ENCODE measurements at regions not wholly inside any gene's neighbourhood (a gene's known extent, or its start where the extent isn't known, plus 50 kb on each side); places are given as distances from the start of the nearest gene placed in this dataset.

DNA sequence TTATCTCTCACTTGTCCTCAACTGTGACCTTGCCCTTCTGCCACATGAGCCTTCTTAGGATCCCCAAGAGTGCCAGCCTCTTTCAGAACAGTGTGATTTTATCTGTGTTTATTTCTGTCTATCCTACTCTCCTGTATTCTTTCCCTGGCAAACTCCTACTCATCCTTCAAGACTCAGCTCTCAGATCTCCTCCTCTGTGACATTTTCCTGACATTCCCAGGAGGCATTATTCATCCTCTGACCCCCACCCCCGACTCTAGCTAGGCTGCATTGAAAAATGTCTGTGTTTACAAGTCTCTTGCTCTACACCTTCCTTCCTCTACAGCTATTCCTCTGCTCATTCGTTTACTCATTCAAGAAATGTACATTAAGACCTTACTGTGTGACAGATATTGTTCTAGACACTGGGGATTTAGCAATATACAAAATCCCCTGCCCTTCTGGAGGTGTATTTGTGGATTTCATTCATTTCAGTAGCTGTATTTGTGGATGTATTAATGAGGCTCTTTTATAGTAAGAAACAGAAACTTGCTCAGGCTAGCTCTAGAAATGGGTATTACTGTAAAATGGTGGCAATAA, 61.4 kb upstream of the COMTD1 start:
- in situ Hi-C loops (cut with HindIII; ENCODE audit: low sequenced_read_pairs): no loop called here
- H3K4me3 ChIP-seq (ENCODE audit: low read depth, low read length): no peak overlapping the region
- TF ChIP-seq, protein P1, sequence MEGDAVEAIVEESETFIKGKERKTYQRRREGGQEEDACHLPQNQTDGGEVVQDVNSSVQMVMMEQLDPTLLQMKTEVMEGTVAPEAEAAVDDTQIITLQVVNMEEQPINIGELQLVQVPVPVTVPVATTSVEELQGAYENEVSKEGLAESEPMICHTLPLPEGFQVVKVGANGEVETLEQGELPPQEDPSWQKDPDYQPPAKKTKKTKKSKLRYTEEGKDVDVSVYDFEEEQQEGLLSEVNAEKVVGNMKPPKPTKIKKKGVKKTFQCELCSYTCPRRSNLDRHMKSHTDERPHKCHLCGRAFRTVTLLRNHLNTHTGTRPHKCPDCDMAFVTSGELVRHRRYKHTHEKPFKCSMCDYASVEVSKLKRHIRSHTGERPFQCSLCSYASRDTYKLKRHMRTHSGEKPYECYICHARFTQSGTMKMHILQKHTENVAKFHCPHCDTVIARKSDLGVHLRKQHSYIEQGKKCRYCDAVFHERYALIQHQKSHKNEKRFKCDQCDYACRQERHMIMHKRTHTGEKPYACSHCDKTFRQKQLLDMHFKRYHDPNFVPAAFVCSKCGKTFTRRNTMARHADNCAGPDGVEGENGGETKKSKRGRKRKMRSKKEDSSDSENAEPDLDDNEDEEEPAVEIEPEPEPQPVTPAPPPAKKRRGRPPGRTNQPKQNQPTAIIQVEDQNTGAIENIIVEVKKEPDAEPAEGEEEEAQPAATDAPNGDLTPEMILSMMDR (IDR thresholded peaks at IDR 0.05; ENCODE audit: low read depth, low read length): no peak
- no peak for DNase-seq (ENCODE audit: low read depth, low spot score)

DNA sequence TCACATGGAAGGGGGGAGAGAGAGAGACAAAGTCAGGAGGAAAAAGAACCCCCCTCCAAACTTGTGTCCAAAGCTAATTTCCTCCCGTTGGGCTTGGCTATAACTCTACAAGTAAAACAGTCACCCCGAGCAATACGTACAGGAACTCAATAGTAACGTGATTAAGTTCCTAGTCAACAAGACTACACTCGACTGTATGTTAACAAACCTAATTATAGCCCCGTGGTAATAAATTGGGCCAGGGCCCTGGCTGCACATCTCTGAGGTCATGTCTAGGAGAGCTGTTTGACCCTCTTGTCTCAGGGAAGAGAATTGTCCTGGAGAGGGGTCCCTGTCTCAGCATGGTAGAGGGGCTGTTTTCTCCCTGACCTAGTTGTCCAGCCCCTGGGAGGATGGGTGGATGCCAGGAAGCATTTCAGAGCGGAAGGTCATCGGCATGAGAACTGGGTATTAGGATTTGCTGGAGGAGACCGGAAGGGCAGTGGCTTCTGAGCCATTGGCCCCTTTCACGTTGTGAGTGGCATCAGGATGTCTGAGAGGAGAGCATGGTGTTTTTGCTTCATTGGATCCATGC, 60.2 kb upstream of the COMTD1 start:
- no peak overlapping the region for H3K4me3 ChIP-seq (ENCODE audit: low read depth, low read length)
- DNase-seq (ENCODE audit: low read depth, low spot score): no peak
- in situ Hi-C loops (cut with HindIII; ENCODE audit: low sequenced_read_pairs): no loop called here
- TF ChIP-seq, protein P1 (IDR thresholded peaks at IDR 0.05; ENCODE audit: low read depth, low read length): no peak

DNA sequence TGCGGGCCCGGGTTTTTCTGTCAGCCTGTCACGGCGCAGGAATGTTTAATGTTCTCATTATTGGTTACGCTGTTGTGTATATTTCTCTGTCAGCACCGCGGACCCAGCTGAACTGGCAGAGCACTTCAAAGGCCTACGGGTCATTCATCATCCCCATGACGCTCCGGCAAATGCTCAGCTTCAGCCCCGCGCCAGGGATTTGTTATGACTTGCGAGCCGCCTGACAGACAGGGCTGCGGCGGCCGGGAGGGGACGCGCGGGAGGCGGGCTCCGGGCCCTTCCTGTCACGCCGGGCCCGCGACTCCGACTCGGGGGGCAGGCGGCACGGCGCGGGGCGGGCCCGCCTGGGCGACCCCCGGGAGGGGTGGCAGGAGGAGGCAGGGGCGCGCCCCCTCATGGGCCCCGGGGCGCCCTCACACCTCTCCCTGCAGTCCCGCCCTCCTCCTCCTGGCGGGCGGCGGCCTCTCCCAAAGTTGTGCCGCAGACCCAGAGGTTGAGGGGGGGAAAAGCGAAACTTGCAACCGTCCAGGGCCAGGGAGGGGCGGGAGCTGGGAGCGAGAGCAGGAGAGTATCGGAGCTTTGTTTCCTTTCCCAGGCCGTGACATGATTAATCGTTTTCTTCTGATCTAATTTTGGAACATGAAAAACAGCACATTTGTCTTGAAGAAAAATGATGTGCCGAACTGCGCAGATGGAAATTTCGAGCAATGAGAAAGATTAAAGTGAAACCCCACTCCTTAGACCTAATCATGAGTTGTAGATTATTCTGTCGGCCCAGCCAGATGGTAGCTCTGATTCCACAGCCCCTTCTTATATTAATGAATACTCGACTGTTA, 59.3 kb upstream of the COMTD1 start:
- TF ChIP-seq, protein P1 (IDR thresholded peaks at IDR 0.05; ENCODE audit: low read depth, low read length): peak; percentile 9
- in situ Hi-C loops (cut with HindIII; ENCODE audit: low sequenced_read_pairs): no loop called here
- H3K4me3 ChIP-seq (ENCODE audit: low read depth, low read length): peak overlapping the region; percentile 43

DNA sequence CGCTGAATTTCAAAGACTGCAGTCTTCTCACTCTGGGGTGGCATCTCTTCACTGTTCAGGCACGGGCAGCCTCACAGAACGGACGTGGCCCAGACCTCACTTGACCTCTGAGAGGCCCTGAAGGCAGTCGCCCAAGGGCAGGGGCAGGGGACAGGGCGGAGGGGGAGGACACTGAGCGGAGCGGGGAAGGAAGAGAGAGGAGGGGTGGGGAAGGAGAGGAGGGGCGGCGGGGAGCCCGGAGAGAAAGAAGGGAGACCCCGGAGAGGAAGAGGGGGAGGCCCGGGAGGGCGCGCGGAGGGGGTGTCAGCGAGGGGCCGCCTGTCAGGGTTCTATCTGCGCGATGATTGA, 58.7 kb upstream of the COMTD1 start:
- H3K4me3 ChIP-seq (ENCODE audit: low read depth, low read length): peak overlapping the region; percentile 43
- TF ChIP-seq, protein P1 (IDR thresholded peaks at IDR 0.05; ENCODE audit: low read depth, low read length): no peak
- no peak for DNase-seq (ENCODE audit: low read depth, low spot score)
- in situ Hi-C loops (cut with HindIII; ENCODE audit: low sequenced_read_pairs): no loop called here

More for the DNA sequence above, 59.3 kb upstream of the COMTD1 start:
- DNase-seq (ENCODE audit: low read depth, low spot score): peak; percentile 91

DNA sequence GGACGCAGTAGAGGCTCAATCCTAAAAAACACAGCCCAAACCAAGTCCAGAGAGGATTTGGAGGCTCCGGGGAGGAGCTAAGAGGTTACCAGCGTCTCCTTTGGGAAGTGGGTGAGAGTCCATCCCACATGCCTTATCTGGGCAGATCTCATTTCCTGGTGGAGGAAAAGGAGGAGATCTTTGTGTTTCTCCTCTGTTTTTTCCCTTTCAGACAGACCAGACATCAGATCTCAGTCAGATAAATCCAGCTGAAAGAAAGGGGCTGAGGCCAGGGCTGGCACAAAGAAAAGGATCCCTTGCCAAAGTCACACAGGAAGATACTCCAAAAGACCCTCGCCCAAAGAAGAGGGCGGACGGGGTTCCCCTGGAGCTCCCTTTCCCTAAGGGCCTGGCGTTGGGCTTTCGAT, 58.3 kb upstream of the COMTD1 start:
- no peak overlapping the region for H3K4me3 ChIP-seq (ENCODE audit: low read depth, low read length)
- TF ChIP-seq, protein P1 (IDR thresholded peaks at IDR 0.05; ENCODE audit: low read depth, low read length): no peak
- peak; percentile 22 for DNase-seq (ENCODE audit: low read depth, low spot score)
- in situ Hi-C loops (cut with HindIII; ENCODE audit: low sequenced_read_pairs): no loop called here

DNA sequence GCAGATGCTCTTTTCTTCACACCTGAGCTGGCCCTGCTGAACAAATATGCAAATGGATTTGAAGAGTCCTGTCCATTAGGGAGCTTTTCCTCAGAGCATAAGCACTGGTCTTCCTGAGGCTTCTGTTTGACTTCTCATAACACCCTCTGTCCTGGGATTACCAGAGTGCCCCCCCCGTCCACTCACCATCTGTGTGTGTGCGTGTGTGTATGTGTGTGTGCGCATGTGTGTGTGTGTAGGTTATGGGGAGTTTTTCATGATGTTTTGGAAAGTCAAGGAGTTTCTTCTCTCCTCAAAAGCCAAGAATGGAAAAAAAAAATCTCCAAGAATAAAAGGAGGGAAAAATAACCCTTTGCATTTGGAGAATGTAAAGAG, 57.7 kb upstream of the COMTD1 start:
- no peak for DNase-seq (ENCODE audit: low read depth, low spot score)
- TF ChIP-seq, protein P1 (IDR thresholded peaks at IDR 0.05; ENCODE audit: low read depth, low read length): no peak
- in situ Hi-C loops (cut with HindIII; ENCODE audit: low sequenced_read_pairs): no loop called here
- no peak overlapping the region for H3K4me3 ChIP-seq (ENCODE audit: low read depth, low read length)

All from astrocyte of the spinal cord (primary cell).